K562 (cell line): ENCODE measurements at regions not wholly inside any gene's neighbourhood (a gene's known extent, or its start where the extent isn't known, plus 50 kb on each side); places are given as distances from the start of the nearest gene placed in this dataset.

Experiments used
- ATAC-seq: fragments of 200-7000 bp; cut with Tn5 transposase; 3 replicates; pipeline ENCODE4 v1.9.1; 2020; ENCODE audit warnings: moderate library complexity
- BruUV-seq: library from RNA; stranded (reverse); fragments of 400-500 nt; replicated peaks from 2 replicates; lab custom pipeline; 2021; lab: Mats Ljungman, UMichigan
- CTCF ChIA-PET: fragments of 300-600 bp; formaldehyde crosslinking; extraction: SDS; loops from one replicate; lab custom pipeline; 2021; ENCODE audit warnings: low intra/inter-chr PET ratio; lab: Yijun Ruan, JAX
- POLR2A ChIA-PET: fragments of 300-600, 350-650 bp; sonication (Branson Sonifier 250); formaldehyde crosslinking; extraction: SDS; loops from one replicate; lab custom pipeline; 2021; ENCODE audit warnings: antibody characterized with exemption, inconsistent platforms; lab: Yijun Ruan, JAX
- DNase-seq, 4 experiments: peaks; one replicate each; pipeline versions ENCODE4 v3.0.0 to v3.0.0-alpha.2; 2011 to 2018; ENCODE audit warnings: low spot score in 3 of 4, mixed read lengths in 3 of 4; ENCODE audit errors: extremely low read depth in 1 of 4
- FAIRE-seq: peaks from 2 replicates; lab custom pipeline; 2011; peaks lifted over from hg19 to GRCh38; lab: Jason Lieb, UNC
- H2AFZ ChIP-seq: 2 replicates; pipeline ENCODE4 v1.6.0; 2011; ENCODE audit warnings: low read depth, low read length, control low read depth, inconsistent platforms
- H3K27ac ChIP-seq: fragments of 200-600 bp; 3 replicates; pipeline ENCODE4 v1.8.0; 2011; ENCODE audit warnings: low read depth, mild to moderate bottlenecking, control low read depth, inconsistent platforms, low read length, moderate library complexity, mixed read lengths; ENCODE audit errors: extremely low read depth
- H3K27me3 ChIP-seq, 2 experiments: fragments of 300-600 bp in 1 of 2; 2 replicates in 1 of 2; 3 replicates in 1 of 2; pipeline versions ENCODE4 v1.6.0 to v1.8.0; 2011; ENCODE audit warnings: inconsistent platforms in 2 of 2, low read length in 2 of 2, mild to moderate bottlenecking in 1 of 2, mixed read lengths in 1 of 2, moderate library complexity in 1 of 2; ENCODE audit not compliant: control insufficient read depth in 2 of 2, insufficient read depth in 2 of 2
- H3K36me3 ChIP-seq: fragments of 300-600 bp; 3 replicates; pipeline ENCODE4 v1.8.0; 2011; ENCODE audit warnings: mild to moderate bottlenecking, low read length, inconsistent platforms; ENCODE audit not compliant: control insufficient read depth, insufficient read depth
- H3K4me1 ChIP-seq, 2 experiments: fragments of 200-600 bp in 1 of 2; replicated peaks in 1 of 2; 2 replicates in 1 of 2; 3 replicates in 1 of 2; pipeline versions ENCODE4 v1.5.1 to v1.8.0; 2011; ENCODE audit warnings: inconsistent platforms in 2 of 2, low read length in 2 of 2, mild to moderate bottlenecking in 1 of 2, mixed read lengths in 1 of 2, moderate library complexity in 1 of 2; ENCODE audit not compliant: control insufficient read depth in 2 of 2, insufficient read depth in 2 of 2
- H3K4me2 ChIP-seq: 2 replicates; pipeline ENCODE4 v1.6.1; 2011; ENCODE audit warnings: low read length, control low read depth, inconsistent platforms, mixed read lengths; ENCODE audit not compliant: insufficient read depth
- H3K4me3 ChIP-seq: fragments of 200-600 bp; sonication (generic), shearing (Covaris generic); 2 replicates; pipeline ENCODE4 v1.5.1; 2016; ENCODE audit warnings: control low read depth, inconsistent platforms
- H3K79me2 ChIP-seq: fragments of 200-600 bp; 3 replicates; pipeline ENCODE4 v1.8.0; 2011; ENCODE audit warnings: low read length, inconsistent platforms; ENCODE audit not compliant: control insufficient read depth, insufficient read depth
- H3K9ac ChIP-seq, 2 experiments: 2 replicates each; pipeline versions ENCODE4 v1.6.0 to v1.6.1; 2011; ENCODE audit warnings: low read depth in 2 of 2, low read length in 2 of 2, control low read depth in 1 of 2, inconsistent platforms in 1 of 2, mild to moderate bottlenecking in 1 of 2, mixed read lengths in 1 of 2; ENCODE audit not compliant: insufficient read depth in 1 of 2
- H3K9me1 ChIP-seq: one replicate; pipeline ENCODE4 v1.6.0; 2011; ENCODE audit warnings: inconsistent platforms, mild to moderate bottlenecking, low read length, moderate library complexity; ENCODE audit not compliant: control insufficient read depth, insufficient read depth
- H3K9me3 ChIP-seq: replicated peaks from 2 replicates; pipeline ENCODE4 v1.5.1; 2011; ENCODE audit warnings: low read depth, low read length, inconsistent platforms; ENCODE audit not compliant: control insufficient read depth, insufficient read depth
- H4K20me1 ChIP-seq: replicated peaks from 2 replicates; pipeline ENCODE4 v1.6.1; 2011; ENCODE audit warnings: low read length, inconsistent platforms, mixed read lengths; ENCODE audit not compliant: control insufficient read depth, insufficient read depth
- CAMTA2 ChIP-seq: fragments of 250-450 bp; sonication (Bioruptor Pico); conservative IDR thresholded peaks from 2 replicates; pipeline ENCODE4 v1.5.1; 2022
- CREB5 ChIP-seq: fragments of 250-450 bp; sonication (Bioruptor Pico); IDR thresholded peaks from 2 replicates; pipeline ENCODE4 v1.5.0; 2020; ENCODE audit warnings: mild to moderate bottlenecking
- EGR1 ChIP-seq: fragments of 450-650 bp; conservative IDR thresholded peaks from 2 replicates; pipeline ENCODE4 v1.6.1; 2017; ENCODE audit warnings: mild to moderate bottlenecking
- ETS1 ChIP-seq: conservative IDR thresholded peaks from 2 replicates; pipeline ENCODE4 v1.6.1; 2011; ENCODE audit warnings: low read depth, mild to moderate bottlenecking, low read length; ENCODE audit not compliant: control insufficient read depth
- KHSRP ChIP-seq: fragments of 450-650 bp; IDR thresholded peaks from 2 replicates; pipeline ENCODE4 v1.6.1; 2017
- MITF ChIP-seq: IDR thresholded peaks from 2 replicates; pipeline ENCODE4 v1.6.1; 2014; ENCODE audit warnings: antibody characterized with exemption
- NFE2L1 ChIP-seq: fragments of 450-650 bp; IDR thresholded peaks from 2 replicates; pipeline ENCODE4 v1.6.1; 2016; ENCODE audit warnings: missing genetic modification characterization, low read depth, mild to moderate bottlenecking, missing compliant biosample characterization, moderate library complexity, borderline replicate concordance
- NR1H2 ChIP-seq: sonication (generic); formaldehyde crosslinking; IDR thresholded peaks from 2 replicates; pipeline ENCODE4 v1.4.0; 2020; ENCODE audit warnings: mild to moderate bottlenecking, missing genetic modification reagents
- POU5F1 ChIP-seq: fragments of 150-350 bp; IDR thresholded peaks from 2 replicates; pipeline ENCODE4 v1.6.1; 2014; ENCODE audit warnings: borderline replicate concordance, low read length, low read depth, mild to moderate bottlenecking; ENCODE audit not compliant: partially characterized antibody
- PRMT5 ChIP-seq: sonication (generic); formaldehyde crosslinking; IDR thresholded peaks from 2 replicates; pipeline ENCODE4 v1.5.0; 2020; ENCODE audit warnings: missing genetic modification reagents
- STAT5B ChIP-seq: fragments of 250-450 bp; sonication (Bioruptor Pico); IDR thresholded peaks from 2 replicates; pipeline ENCODE4 v1.8.0; 2021; ENCODE audit warnings: mild to moderate bottlenecking, inconsistent platforms
- ZNF212 ChIP-seq: fragments of 450-650 bp; formaldehyde crosslinking; IDR thresholded peaks from 2 replicates; pipeline ENCODE4 v1.4.0; 2020; ENCODE audit warnings: mild to moderate bottlenecking
- ZNF263 ChIP-seq: sonication (generic); formaldehyde crosslinking; IDR thresholded peaks from 2 replicates; pipeline ENCODE4 v1.8.0; 2022; ENCODE audit warnings: mild to moderate bottlenecking, missing genetic modification reagents, borderline replicate concordance
- ZNF436 ChIP-seq: fragments of 250-450, 450-650 bp; sonication (Bioruptor Pico); formaldehyde crosslinking; IDR thresholded peaks from 2 replicates; pipeline ENCODE4 v1.7.0; 2020; ENCODE audit warnings: mild to moderate bottlenecking
- ZNF740 ChIP-seq, 3 experiments: fragments of 200-800 bp in 1 of 3; sonication (Bioruptor generic) in 1 of 3; sonication (generic) in 1 of 3; formaldehyde crosslinking in 1 of 3; IDR thresholded peaks; 2 replicates each; pipeline versions ENCODE4 v1.6.1 to v1.8.0; 2016 to 2022; ENCODE audit warnings: mild to moderate bottlenecking in 2 of 3, missing compliant biosample characterization in 2 of 3, missing genetic modification characterization in 2 of 3, missing genetic modification reagents in 1 of 3
- WGBS: fragments of 100-300 bp; shearing (Covaris generic); methylation state at CpG from one replicate; pipeline ENCODE4 v1.1.6; 2016; ENCODE audit warnings: low coverage, mixed read lengths; ENCODE audit not compliant: insufficient coverage; ENCODE audit errors: missing lambda C conversion rate; 5-methylcytosine and 5-hydroxymethylcytosine counted together
- in situ Hi-C: fragments of 300-500 bp; cut with MboI; formaldehyde crosslinking; loops from 4 replicates; pipeline ENCODE4 v1.15.0; 2018; ENCODE audit warnings: inconsistent platforms, mixed read lengths
- intact Hi-C: fragments of 100-400 bp; cut with micrococcal nuclease; formaldehyde crosslinking; loops from 2 replicates; pipeline ENCODE4 v1.14.2; 2022

- in situ Hi-C loops = no loop called here
- CTCF ChIA-PET = no interaction called here
- Histone ChIP-seq H2AFZ (no peak overlapping the region), H3K79me2 (no peaks in the 10 kb centered on the region), H3K4me3 (no peak overlapping the region), H3K4me1 (no peaks in the 10 kb centered on the region), H3K36me3 (no peaks in the 10 kb centered on the region), H3K4me2 (no peak overlapping the region), H3K9me1 (no peaks in the 10 kb centered on the region), H4K20me1 (no peaks in the 10 kb centered on the region), H3K27me3 (no peaks in the 10 kb centered on the region), H3K27ac (no peak overlapping the region), H3K9ac (no peak overlapping the region), H3K9me3 (0 out of 2 replicates have a peak, but pooled peaks cover 2% of the 10 kb centered on the region)
- DNase-seq (no peak), FAIRE-seq (no peak), ATAC-seq (no peak)
- POLR2A ChIA-PET = no interaction called here
- 5% methylated on average over 1 of the region's 1 CpG for WGBS
- intact Hi-C loops = no loop called here
- no TSS peak for BruUV-seq
- TF ChIP-seq KHSRP = no peak
- no peak for TF ChIP-seq MITF
- no peak for TF ChIP-seq ZNF740 (CRISPR knock-in tag; IDR thresholded peaks at IDR 0.05)
- no peak for TF ChIP-seq ZNF740 (tag; IDR thresholded peaks at IDR 0.05)
- no peak for TF ChIP-seq ETS1
- no peak for TF ChIP-seq CREB5 (CRISPR knock-in tag)
- TF ChIP-seq NFE2L1 (tag) = no peak
- TF ChIP-seq ZNF212 (CRISPR knock-in tag) = no peak
- TF ChIP-seq ZNF263 (CRISPR knock-in tag) = no peak
- TF ChIP-seq ZNF436 = no peak
- no peak for TF ChIP-seq CAMTA2
- TF ChIP-seq PRMT5 (CRISPR knock-in tag) = no peak
- no peak for TF ChIP-seq NR1H2 (CRISPR knock-in tag)
- no peak for TF ChIP-seq STAT5B
- TF ChIP-seq POU5F1 = no peak
- TF ChIP-seq EGR1 = no peak
Observed at GRCh38 chr18:30378097-30378496, 664.4 kb downstream of the DSC3 start.
